ENCODE measurements at regions not wholly inside any gene's neighbourhood (a gene's known extent, or its start where the extent isn't known, plus 50 kb on each side); places are given as distances from the start of the nearest gene placed in this dataset.
"Not testable (repeated sequence)": the region's sequence is repeated elsewhere in the genome, so short reads cannot be mapped to it uniquely, and the experiment has no call there.

DNA sequence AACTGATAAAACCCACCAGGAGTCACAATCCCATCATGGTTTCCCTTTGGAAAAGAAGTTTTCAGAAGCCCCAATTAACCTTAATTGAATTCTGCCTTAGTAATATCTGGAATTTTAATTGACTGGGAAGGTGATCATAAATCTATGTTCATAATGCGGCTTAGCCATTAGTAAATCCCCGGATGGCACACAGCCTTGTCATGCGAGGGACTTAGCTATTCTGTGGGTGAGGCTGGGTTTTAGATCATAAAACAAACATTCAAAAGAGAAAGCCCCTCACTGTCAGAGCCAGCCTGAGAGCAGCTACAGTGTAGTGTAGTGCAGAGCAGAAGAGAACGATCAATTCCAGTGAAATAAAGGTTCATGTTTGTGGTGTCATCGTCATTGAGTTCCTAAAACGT, 124.0 kb upstream of the NOCT start:
- DNase-seq: peak; percentile 57 to 66

DNA sequence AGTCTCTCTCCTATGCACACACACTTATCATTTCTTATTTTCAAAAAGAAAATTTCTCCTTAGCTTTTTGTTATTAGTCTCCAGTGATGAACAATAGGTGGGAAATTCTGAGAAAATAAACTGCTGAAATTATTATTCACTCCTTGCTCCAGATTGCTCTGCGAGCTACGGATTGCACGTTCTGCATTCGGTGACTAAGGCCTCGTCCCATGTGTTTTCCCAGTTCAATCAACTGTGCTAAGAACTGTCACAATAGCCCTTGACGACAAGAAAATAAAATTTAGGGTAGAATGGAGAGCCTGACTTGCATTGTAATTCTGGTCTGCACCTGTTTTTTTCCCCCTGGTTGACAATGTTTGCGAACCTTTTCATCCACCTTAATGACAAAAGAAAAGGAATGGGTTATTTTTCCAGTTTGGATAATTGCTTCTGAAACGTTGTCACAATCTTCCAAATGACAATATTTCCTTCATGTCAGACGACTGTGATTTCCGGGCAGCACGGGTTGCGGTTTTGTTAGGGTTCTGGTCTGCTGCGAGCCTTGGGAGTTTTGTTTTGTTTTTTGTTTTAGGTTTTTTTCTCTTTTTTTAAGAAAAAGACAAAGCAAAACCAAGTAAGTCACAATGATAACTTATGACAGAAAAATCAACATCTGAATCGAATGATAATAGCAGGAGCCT, 124.5 kb upstream of the NOCT start:
- DNase-seq: peak; percentile 79 to 86

- DNase-seq: no peak
Measured at GRCh38 chr4:138889216-138889615, 126.4 kb upstream of the NOCT start.

GRCh38 chr4:138887741-138888140, 127.8 kb upstream of the NOCT start:
- DNase-seq: no peak

DNA sequence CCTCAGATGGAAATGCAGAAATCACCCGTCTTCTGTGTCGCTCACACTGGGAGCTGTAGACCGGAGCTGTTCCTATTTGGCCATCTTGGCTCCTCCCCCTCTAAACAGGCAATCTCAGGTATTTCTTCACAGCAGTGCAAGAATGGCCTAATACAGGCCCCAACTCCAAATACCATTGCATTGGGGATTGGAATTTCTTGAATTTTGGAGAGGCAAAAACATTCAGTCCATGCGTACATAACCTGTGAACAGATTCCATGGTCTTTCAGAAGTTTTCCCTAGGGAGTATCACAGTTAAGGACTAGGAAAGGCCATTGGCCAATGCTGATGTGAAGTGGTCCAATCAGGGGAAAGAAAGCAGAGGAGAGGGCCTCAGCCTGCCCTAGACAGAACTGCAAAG, 128.2 kb upstream of the NOCT start:
- DNase-seq: no peak

GRCh38 chr4:138879757-138880156, 135.8 kb upstream of the NOCT start:
- no peak for DNase-seq

DNA sequence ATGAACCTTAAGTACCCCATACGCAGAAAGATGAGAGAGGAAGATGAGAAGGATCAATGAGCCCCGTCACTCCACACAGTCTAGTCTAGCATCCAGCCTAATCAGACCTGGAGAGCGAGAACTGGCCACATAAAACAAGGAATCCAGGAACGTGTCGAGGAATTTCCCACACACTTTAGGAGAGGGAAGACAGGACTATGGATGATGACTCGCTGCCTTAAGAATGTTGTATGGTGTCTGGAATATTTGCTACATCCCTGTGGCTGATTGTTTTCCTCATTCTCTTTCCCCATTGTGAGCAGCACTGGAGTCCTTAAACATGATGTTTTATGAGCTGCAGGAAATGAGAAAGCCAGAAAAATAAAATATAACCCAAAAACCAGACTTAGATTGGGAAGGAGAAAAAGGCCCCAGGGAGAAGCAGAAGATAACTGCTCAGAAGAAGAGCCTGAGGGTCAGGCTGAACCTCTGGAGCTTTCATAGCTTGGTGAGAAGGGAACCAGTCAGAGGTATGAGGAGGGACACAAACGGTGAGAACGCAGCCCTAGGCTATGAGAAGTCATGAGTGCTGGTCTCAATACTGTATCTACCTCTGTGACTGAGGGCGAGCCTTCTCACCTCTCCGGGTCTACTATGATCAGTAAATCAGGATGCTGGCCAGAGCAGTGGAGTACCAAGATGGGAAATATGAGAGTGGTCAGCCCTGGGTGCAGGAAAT, 139.5 kb upstream of the NOCT start:
- no peak for DNase-seq

GRCh38 chr4:138871555-138871875, 144.1 kb upstream of the NOCT start:
- no peak for DNase-seq

GRCh38 chr4:138870737-138871554, 144.6 kb upstream of the NOCT start:
- peak; percentile 71 to 85 for DNase-seq

DNA sequence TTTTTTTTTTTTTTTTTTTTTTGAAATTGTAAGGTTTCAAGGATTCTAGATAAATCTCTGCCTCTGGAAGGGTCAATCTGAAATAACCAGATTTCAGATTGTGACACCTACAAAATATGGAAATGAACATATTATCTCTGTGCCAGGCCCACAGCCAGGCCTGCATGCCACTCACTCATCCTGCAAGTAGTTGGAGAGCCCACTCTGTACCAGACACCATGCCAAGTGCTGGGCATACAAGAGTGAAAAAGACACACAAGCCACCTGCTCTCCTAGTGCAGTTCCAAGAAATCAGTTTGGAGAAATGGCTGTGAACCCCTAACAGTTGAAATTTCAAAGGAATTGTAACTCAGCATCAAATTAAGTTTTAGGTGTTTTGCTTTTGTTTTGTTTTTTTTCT, 145.9 kb upstream of the NOCT start:
- DNase-seq: no peak

DNA sequence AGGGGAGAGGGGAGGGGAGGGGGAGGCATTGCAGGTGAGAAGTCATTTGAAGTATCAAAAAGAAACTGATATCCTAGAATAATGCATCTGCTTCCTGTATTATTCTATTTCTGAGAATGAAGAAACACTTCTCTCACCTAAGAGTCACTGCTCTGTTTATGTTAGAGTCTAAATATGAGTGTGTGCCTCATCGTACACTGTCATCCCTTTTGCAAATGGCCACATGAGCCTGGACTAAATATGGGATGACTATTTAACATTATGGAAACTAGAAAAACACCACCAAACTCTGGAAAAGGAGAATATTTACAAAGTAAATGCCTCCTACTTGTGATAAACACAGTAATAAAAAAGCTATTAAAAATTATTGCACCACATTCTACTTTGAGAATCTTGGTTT, 146.4 kb upstream of the NOCT start:
- DNase-seq: no peak

DNA sequence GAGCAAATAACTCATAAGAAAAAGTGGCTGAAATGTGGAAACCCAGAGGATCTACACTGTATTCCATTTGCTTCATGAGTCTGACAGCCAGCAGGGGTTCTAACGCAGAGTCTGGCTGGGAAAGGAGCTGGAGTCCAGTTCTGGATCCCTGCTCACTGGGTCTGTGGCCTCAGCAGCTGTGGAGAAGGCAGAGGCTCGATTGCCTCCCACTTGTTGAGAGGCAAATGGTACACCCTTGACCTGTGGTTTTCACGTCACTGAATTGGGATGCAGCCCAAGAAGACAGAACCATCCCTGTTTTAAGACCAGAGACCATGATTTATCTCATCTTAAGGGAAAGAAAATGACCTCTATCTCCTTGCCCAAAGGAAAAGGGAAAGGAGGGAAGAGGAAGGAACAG, 147.0 kb upstream of the NOCT start:
- DNase-seq: no peak

DNA sequence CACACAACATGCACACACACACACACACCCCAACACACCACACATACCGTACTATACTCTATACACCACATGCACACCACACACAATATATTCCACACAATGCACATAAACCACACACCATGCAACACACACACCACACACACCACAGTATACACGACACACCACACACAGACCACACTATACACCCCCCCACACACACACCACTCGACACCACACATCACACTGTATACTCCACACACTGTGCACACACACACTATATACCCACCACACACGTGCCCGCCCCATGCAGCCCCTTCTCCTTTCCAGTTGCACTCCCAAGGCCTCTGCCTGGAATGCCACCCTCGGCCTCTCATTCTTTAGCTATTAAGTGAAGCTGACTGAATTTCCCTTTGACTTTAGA, 148.2 kb upstream of the NOCT start:
- DNase-seq: no peak

- no peak for DNase-seq
Measured at GRCh38 chr4:138866314-138866713, 149.3 kb upstream of the NOCT start.

DNA sequence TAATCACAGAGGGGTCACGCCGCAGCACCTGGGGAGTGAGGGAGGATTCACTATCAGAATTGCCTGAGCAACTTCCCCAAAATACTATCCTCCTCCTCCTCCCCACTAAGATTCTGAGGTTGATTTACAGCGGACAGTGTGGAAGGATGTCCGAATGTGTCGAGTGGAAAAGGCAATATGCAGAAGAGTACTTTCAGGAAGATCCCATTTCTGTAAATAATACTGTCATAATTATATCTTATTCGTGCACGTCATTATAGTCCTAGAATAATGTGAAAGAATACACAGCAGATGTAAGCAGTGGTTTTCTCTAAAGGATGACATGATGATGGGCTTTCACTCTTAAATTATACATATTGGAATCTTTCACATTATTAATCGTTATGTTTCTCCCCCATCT, 149.8 kb upstream of the NOCT start:
- DNase-seq: no peak

DNA sequence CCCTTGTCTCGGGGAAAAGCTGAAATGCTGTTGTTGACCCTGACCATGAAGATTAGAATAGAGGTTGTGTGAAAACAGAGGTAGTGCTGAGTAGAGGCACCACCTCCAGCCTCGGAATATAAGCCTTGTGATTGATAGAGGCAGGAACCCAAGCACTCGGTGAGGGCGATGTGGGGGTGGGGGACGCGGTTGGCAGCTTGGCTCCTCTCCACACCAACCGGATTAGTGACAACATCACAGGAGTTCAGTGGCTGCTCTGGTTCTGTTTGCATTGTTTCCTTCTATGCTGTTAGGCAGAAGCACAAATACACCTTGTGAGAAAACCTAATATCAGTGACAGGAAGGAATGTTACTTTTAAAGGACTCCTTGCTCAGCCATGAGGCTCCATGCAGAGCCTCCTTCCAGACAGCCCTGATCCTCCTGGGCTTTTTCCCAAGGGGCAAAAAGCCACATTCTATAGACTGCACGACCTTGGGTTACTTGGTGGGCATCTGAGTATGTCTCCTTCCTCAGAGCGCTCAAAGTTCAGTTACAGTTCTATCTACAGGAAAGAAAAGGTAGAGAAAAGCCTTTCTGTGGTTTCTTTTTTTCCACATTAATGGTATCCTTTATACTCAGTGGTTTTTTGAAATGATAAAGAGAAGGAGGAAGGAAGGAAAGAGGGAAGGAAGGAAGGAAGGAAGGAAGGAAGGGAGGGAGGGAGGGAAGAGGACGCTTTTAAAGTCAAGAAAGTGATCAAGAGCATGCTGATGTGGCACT, 150.4 kb upstream of the NOCT start:
- no peak for DNase-seq

GRCh38 chr4:138863160-138863559, 152.4 kb upstream of the NOCT start:
- DNase-seq: no peak

- DNase-seq: no peak
Measured at GRCh38 chr4:138861135-138861534, 154.4 kb upstream of the NOCT start.

GRCh38 chr4:138860357-138860756, 155.2 kb upstream of the NOCT start:
- DNase-seq: not testable (repeated sequence)

GRCh38 chr4:138859254-138859653, 156.3 kb upstream of the NOCT start:
- DNase-seq: no peak

DNA sequence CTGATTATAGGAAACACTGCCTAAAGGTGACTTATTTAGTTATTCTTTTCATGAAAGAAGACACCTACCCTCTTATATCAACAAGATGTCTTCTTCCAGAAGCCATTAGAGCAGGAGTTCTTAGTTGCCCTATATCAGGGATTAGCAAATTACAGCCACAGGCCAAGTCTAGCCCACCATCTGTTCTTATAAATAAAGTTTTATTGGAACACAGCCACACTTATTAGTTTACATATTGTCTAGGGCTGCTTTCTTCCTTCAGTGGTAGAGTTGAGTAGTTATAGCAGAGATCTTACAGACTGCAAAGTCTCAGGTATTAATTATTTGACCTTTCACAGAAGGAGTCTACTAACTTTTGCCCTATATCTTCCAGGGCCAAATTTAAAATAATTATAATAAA, 157.2 kb upstream of the NOCT start:
- DNase-seq: no peak

- DNase-seq: no peak
Measured at GRCh38 chr4:138857416-138857815, 158.2 kb upstream of the NOCT start.

GRCh38 chr4:138852681-138853080, 162.9 kb upstream of the NOCT start:
- no peak for DNase-seq
